SKM-1 treated with dmso at 0.1 percent for 144 hours (cell line): ENCODE measurements at regions not wholly inside any gene's neighbourhood (a gene's known extent, or its start where the extent isn't known, plus 50 kb on each side); places are given as distances from the start of the nearest gene placed in this dataset.
A peak's percentile ranks its signal among the peaks of the same experiment; 100 is the strongest.
"Not testable (repeated sequence)": the region's sequence is repeated elsewhere in the genome, so short reads cannot be mapped to it uniquely, and the experiment has no call there.

Experiments used
- DNase-seq: peaks from one replicate; lab custom pipeline; 2025; ENCODE audit not compliant: unreplicated experiment; lab: John Stamatoyannopoulos, UW

DNA sequence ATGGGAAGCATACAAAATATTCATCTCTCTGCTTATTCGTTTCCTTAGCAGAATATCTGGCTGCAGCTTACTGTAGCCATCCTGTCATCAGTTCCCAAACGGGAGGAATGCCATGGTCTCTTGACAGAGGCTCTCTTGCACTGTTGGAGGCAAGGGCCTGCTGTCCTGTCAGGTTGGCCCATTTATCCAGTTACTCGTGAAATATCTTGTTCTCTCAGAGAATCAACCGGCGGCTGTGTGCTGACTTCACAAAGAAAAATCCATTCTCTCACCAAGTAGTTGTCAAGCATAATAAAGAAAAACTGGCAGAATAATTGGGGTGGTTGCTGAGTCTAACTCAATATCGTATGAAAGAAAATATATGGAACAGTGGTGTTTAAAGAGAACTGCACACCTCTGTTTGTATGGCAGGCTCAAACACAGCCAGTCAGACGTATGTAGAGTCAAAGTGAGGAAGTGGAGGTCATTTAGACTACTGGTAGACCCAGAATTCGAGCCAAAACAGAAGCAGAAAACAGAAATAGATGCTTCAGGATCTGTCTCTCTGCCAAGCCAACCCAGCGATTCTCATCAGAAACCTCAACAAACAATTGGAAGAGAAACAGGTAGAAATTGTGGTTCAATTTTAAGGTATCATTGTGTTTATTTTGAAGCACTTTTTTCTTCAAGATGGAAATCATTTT is 349.2 kb upstream of the PRKCQ start:
- DNase-seq = no peak

DNA sequence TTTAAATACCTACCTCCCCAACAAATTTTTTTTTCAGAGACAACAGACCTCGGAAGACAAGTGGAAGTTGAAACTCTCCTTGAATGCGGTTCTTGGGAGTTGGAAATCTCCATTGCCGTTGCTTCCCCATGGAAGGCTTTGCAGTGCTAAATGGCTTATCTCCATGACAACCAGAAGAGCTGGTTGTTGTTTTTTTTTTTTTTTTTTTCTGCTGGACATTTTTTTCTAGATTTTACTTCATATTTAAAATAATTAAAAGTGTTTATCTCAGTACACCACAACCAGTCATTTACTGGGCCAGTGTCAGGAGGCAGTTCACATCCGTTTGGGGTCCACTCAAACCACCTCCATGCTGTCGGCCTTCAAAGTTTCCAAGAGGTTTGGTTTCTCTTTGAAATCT is 348.5 kb upstream of the PRKCQ start:
- peak; percentile 3 for DNase-seq

GRCh38 chr10:6926971-6927370 is 346.9 kb upstream of the PRKCQ start:
- DNase-seq = peak; percentile 2

GRCh38 chr10:6925146-6925545 is 345.1 kb upstream of the PRKCQ start:
- no peak for DNase-seq

DNA sequence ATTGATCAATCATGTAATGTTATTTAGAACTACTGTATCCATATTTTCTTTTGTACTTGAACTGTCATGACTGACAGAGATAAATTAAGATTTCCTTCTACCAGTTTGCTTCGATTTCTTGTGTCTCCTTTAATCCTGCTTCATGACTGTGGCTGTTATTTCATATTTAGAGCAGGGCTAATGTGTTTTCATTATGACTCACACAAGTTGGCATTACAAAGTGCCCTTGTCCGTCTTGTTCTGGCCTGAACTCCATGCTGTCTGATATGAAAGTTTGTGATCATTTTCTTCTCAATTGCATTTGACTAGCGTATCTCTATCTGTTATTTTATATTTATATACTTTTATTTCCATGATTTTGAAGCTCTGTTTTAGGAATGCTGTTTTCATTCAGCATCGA is 344.1 kb upstream of the PRKCQ start:
- DNase-seq = no peak

GRCh38 chr10:6921026-6921425 is 340.9 kb upstream of the PRKCQ start:
- not testable (repeated sequence) for DNase-seq

GRCh38 chr10:6920072-6921019 is 340.3 kb upstream of the PRKCQ start:
- peak; percentile 11 for DNase-seq

- no peak for DNase-seq
Observed at GRCh38 chr10:6919077-6919476, 339.0 kb upstream of the PRKCQ start.

GRCh38 chr10:6918305-6918704 is 338.2 kb upstream of the PRKCQ start:
- peak; percentile 2 for DNase-seq

- no peak for DNase-seq
Observed at GRCh38 chr10:6917125-6917524, 337.0 kb upstream of the PRKCQ start.

- DNase-seq = peak; percentile 54
Observed at GRCh38 chr10:6916601-6917000, 336.5 kb upstream of the PRKCQ start.

DNA sequence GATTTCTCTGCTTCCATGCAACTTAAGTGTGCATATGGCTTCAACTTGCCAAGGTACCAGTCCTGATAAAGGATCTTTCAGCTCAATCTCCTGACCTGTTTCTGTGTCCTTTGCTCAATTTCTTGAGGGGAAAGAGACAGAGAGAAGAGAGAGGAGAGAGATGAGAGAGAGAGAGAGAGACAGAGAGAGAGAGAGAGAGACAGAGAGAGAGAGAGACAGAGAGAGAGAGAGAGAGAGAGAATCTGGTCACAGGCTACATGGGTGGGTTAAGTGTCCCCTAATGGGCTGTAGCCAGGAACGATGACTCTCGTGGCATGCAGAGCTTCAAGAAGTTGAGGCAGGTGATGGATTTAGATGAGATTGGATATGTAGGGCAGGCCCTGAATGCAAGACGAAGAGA is 335.2 kb upstream of the PRKCQ start:
- no peak for DNase-seq

- no peak for DNase-seq
Observed at GRCh38 chr10:6912929-6913328, 332.9 kb upstream of the PRKCQ start.

DNA sequence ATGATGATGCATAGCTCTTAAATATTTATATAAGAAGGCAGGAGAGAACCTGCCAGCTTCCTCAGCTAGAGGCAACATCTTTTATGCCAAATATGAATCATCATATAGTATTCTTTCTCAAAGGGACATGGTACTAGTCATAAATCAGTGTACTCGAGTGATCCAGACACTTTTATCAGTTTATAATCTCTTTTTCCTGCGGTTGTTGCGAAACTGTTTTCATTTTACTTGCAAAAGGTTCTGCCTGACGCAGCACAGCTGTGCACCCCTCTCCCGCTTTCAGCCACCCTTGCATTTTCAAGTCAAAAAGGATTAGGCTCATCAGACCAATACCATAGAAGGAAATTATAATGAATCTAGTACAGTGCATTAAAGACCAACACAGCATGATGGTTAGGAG is 332.3 kb upstream of the PRKCQ start:
- no peak for DNase-seq

GRCh38 chr10:6912021-6912420 is 331.9 kb upstream of the PRKCQ start:
- no peak for DNase-seq

GRCh38 chr10:6909905-6910560 is 330.0 kb upstream of the PRKCQ start:
- DNase-seq = no peak

DNA sequence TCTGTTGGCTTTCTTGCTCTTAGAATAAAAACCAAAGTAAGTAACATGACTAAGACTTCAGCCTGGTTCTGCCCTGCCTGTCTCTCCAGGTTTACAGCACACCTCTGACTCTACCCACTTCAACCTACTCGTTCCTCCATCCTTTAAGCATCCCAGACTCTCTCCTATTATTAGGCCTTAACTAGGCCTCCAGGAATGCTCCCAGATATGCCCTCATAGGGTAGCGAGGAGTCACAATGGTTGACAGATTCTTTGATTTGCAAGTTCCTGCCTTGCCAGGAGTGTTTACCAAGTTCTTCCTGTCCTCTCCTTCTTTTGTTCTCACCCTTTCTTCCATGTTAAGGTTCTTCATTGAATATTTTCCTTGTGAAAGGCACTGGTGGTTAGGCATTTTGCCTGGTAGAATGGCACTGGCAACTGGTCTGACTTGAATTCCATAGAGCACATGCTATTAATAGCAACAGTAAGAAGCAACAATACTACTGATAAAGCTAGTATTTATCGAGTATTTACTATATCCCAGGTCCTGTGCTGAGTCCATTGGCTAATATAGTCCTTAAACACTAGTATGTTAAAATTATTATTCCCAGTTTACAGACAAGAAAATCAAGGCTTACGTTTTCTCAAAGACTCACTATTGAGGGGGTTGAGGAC is 327.9 kb upstream of the PRKCQ start:
- no peak for DNase-seq

DNA sequence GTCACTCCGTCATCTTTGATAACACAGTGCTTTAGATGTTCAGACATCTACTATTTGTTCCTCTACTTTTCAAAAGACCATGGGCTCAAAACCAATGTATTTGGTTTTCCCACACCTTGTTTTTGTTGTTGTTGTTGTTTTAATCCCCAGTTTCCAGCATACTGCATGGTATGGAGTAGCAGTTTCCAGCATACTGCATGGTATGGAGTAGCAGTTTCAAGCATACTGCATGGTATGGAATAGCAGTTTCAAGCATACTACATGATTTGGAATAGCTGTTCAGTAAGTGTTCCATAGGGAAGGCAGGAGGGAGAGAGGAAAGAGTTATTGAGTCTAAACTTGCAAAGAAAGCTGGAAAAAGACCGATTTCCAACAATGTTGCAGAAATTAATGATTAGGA is 314.3 kb upstream of the PRKCQ start:
- no peak for DNase-seq

DNA sequence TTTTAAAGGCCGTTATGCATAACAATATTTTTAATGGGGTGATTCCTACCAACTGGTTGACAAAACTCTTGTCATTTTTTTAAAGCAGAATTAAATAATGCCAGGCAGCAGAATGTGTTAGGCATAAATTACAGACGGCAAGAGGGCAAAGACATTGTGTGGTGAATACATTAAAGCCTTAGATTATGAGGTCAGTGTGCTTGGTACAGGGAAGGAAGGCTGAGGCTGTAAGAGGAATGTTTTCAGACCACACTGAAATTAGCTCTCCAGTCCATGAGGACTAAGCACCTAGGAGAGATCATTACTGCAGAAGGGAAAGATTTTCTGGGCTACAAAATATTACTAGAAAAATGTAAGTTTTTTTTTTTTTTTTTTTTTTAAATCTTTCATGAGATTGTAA is 312.8 kb upstream of the PRKCQ start:
- no peak for DNase-seq

GRCh38 chr10:6891924-6892323 is 311.8 kb upstream of the PRKCQ start:
- no peak for DNase-seq

- no peak for DNase-seq
Observed at GRCh38 chr10:6889718-6890117, 309.6 kb upstream of the PRKCQ start.
